ENCODE measurements at regions not wholly inside any gene's neighbourhood (a gene's known extent, or its start where the extent isn't known, plus 50 kb on each side); places are given as distances from the start of the nearest gene placed in this dataset.

DNA sequence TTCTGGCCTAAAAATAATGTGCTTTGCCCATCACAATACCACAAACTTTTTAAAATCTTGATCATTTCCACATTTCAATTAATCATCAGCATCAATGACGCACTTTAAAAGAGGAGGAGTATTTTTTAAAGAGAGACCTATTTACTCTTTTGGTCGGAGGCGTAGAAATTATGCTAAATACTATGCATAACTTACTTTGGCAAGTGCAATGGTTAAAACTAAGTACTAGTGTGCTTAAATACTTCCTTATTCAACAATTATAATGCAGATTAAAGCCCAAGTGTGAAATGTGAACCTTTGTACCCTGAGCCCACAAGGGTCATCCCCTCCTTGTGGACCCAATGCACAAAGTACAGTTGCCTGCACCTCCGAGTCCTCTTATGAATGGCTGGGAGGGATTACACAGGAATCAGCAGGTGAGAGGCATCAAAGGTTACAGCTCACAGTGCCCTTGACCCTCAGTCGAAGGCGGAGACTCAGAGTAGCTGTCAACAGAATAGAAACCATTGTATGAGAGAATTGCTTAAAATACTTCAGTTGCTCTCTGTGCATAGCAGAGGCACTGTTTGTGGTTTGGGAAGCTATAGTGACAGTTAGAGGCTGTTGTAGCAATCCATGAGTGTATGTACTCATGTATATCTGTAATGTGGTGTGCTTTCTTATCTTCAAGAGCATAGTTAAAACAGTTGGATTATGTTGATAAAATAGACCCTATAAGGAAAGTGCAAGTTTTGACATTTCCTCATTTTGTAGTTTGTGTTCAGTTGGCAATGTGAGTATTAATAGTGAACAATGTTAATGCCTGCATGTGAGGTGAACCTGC, 151.7 kb upstream of the ITGA4 start:
- DNase-seq (ENCODE audit: low read depth): no peak

DNA sequence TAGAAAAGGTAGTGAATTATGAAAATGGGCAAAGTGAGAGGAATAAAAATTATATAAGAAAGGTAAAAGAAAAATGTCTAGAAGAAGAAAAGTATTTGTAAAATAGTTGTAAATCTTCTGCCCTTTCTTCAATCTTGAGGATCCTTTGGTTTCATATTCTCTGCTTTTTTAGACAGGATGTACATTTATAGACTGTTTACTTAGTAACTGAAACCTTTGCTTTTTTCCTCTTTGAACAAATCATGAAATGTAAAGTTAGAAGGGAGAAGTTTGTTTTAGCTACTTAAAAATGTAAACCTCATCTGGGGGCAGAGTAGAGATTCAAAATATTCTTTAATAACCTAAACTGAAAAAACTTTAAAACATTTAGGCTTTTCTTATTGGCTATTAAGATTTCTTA, 150.4 kb upstream of the ITGA4 start:
- DNase-seq (ENCODE audit: low read depth): no peak

DNA sequence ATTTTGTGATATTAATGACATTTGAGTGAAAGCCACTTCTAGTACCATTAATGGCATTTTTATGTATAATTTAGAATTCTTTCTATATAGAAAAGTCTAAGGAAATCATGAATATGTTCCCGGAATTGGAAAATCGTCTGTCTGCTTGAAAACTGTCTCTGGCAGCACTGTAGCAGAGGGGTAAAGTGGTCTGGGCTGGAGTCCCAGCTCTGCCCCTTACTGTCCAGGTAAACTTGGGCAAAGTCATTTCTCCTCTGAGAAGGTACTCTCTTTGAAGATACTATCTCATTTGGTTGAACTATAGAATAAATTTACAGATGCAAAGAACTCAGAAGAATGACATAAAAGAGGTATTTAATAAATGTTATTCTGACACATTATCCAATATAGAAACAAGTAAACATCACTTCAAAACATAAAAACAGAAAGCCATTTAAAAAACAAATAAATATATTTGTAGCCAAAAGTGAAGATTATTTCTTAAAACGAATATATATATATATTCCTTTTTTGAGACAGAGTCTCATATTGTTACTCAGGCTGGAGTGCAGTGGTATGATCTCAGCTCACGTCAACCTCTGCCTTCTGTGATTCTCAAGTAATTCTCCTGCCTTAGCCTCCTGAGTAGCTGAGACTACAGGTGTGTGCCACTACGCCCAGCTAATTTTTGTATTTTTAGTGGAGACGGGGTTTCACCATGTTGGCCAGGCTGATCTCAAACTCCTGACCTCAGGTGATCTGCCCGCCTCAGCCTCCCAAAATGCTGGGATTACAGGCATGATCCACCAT, 149.8 kb upstream of the ITGA4 start:
- DNase-seq (ENCODE audit: low read depth): no peak

DNA sequence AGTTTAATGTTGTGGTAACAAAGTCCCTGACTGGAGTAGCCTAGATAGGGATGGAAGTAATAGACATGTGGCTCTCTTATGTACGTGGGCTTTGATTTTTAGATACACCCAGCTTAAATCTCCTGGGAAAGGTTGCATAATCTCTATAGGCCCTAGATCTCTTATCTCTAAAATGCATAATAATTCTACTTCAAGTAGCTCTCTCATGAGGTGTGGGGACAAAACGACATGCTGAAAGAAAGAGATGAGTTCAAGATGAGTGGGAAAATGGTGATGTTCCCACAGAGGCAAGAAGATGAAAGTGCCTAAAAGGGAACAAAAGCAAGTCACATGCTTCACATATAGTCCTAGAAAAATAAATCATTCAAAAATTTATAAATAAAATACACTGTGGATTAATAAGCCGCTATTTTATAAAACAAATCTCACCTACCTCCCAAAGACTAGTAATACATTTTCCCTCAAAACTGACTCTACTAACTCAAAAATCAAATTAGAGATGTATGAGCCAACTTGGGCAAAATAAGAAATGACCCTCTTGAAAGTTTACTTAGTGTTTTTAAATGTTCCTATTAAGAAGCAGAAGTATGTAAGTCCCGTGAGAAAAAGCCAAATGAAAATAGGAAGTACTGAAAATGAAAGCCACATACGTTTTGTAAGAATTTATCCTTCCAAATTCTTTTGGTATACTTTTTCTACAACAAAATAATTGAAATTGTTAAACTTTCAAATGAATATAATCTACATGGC, 148.2 kb upstream of the ITGA4 start:
- DNase-seq (ENCODE audit: low read depth): no peak

DNA sequence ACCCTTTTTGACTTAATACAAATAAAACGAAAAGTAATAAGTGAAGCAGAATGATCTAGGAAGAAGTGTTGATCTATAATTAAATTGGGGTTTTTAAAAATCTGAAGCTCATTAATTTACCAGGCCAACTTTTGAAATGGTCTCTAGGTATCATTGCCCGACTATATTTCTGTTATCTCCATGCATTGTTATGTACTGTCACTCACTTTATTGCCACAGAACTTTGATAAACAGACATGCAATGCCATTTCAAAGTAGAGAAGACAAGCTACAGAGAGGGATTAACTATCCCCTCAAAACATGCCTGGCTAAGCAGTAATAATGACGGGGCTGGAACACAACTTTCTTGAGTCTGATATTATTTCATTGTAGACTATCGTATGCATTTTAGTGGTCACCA, 147.6 kb upstream of the ITGA4 start:
- DNase-seq (ENCODE audit: low read depth): no peak

DNA sequence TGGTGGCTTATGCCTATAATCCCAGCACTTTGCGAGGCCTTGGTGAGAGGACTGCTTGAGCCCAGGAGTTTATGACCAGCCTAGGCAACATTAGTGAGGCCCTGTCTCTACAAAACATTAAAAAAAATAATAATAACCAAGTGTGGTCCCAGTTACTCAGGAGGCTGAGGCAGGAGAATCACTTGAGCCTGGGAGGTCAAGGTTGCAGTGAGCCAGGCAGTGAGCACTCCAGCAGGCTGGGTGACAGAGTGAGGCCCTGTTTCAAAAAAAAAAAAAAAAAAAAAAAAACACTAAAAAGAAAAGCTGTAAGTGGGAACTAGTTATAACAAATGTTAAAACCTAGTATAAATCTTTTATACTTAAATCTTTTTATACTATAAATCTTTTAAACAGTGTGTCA, 146.2 kb upstream of the ITGA4 start:
- DNase-seq (ENCODE audit: low read depth): no peak

DNA sequence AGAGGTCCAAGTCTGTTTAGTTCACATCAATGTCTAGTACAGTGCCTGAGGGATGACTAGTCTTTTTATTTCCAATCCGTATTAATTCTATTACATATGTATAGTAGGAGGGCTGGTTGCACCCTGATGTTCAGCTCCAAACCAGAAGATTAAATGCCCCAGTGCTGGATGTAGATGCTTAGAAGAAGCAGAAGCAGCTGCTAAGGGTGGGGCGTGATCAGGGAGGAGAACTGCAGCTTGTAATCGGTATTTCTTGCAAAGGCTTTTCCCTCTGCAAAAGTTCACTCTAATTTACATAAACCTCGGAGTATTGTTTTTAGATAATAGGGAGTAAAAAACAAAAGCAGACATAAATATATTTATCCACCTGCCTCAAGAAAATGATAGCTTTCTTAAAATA, 145.3 kb upstream of the ITGA4 start:
- DNase-seq (ENCODE audit: low read depth): no peak

DNA sequence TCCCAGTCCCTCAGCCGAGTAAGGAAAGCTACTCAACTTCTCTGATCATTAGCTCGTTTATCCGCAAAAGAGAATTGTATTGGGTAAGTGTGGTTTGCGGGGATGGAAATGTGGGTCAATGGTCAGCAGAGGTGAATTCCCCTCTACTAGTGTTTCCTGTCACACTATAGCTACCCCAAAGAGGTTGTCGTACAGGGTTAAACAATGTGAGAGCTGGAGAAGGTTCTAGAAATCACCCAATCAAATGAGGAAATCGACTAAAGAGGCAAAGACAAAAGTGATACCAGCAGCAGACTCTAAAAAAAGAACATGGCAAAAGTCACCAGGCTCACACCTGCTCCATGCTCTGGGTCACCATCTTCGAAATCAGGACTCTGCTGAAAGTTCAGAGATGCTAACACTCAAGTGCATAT, 144.7 kb upstream of the ITGA4 start:
- no peak for DNase-seq (ENCODE audit: low read depth)

DNA sequence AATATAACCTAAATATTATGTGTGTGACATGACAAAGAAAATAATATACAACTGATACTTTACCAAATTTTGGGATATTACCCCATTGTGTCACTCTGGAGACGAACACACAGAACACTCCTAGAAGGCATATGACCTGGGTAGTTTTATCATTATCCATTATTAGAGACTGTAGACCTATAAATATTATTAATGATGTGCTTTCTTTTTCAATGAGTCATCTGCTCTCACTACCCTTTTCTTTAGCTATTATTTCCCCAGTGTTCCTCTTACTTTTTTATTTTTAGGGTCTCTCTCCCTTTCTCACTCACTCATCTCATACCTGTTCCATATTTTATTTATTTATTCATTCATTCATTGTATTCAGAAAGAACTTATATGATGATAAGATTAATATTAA, 143.3 kb upstream of the ITGA4 start:
- DNase-seq (ENCODE audit: low read depth): no peak

DNA sequence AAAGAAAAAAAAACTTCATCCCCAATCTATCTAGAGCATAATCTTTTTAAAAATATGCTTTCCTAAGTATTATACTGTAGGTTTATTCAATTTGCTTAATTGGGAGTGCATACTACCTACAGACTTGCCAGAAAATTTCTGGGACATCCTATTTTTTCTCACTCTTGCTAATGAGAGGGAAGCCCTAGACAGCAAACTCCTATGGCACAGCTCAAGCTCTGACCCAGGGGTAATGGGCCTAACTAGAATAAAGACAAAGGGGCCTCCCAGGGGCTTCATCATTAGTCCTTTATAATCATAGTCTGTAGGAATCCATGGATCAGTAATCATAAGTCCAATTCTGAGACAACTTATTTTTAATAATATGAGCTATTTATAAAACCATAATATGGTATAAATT, 142.6 kb upstream of the ITGA4 start:
- no peak for DNase-seq (ENCODE audit: low read depth)

DNA sequence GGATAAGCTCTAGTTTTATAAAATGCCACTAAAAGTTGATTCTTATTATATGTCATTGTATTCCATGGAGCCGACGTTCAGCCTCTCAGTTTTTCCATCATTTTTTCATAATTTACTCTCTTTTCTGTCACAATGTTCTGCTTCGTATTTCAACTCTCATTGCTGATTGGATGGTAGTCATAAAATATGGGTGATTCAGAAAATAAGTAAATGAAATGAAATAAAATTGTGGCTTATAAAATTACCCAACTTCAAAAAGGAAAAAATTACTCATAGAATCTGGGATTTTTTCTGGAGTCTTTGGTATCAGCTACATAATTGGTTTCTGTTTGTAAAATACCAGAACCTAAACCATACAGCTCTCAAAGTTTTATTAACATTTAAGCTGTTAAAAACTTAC, 139.7 kb upstream of the ITGA4 start:
- no peak for DNase-seq (ENCODE audit: low read depth)

DNA sequence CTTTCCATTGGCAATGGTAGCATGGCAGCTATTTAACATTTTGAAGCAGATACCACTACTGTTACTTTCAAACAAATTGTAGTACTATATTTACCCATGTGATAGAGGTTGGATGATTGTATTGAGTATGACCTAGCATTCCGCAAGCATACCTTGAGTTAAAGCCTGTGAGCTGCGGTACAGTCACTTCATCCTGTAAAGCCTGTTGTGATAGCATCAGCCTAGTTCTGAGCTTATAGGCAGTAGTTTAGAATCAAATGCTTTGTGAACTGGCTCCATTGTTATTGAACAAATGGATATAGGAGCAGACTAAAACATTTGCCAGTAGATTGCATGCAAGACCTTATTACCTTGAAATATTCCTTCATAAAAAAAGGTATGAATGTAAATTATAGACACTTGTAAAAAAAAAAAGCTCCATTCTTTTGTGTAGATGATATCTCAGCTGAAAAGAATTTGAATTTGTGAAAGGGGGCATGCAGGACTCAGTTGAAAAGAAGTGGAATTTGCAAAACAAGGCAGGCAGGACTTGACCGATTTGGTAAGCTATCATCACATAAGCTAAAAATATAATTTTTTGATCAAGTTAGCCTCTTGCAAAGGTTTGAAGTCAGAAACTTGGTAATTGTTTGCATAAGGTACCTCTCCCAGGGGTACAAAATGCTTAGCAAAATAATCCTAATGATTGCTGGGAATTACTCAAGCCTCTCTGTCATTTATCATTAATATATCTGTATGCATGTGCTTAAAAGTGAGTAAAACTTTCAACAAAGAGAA, 138.5 kb upstream of the ITGA4 start:
- no peak for DNase-seq (ENCODE audit: low read depth)

DNA sequence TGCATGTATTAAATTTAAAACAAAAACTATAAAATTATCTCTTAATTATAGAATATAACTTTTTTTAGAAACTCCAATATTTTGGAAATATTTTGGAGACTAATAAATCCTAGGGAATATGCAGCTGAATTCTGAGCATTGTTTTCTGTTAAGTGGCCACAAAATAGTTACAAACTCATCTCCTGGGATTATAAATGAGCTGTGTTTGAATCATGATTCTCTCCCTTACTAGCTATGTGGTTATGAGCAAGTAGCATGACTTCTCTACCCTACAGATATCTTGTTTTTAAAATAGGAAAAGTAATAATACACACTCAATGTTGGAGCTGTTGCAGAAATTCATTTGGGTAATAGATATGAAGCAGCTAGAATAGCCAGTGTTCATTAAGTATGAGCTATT, 137.9 kb upstream of the ITGA4 start:
- no peak for DNase-seq (ENCODE audit: low read depth)

DNA sequence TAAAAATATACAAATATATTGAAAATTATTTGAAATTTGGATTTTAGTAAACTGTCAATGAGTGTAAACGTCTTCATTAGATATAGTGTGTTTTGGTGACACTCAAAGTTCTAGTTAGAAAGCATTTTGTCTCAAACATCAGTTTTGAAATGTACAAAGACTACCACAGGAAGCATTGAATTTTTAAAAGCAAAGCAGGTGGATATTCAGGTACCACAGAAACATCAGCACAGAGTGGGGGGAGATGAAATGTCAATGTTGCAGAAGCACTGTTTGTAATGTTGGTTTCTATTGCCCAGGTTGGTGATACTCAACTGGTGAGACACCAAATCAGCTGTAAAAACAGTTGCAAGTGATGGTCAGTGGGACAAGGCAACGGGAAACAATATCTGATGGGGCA, 136.5 kb upstream of the ITGA4 start:
- DNase-seq (ENCODE audit: low read depth): no peak

DNA sequence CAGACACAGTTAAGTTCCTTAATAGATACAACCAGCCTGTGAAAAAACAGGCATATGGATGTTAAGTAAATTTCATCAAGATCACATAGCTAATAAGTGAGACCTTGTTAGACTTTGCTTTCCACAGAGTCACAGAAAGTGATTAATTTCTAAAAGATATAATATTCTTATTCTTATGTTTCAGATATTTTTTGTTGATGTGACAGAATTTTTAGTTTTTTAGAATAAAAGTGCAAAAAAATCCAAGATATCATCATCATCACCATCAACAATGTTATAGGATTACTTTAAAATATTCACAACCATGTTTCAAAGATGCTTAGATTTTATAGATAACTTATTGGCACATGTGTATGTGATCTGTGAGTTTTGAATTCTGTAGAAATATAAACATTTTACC, 132.3 kb upstream of the ITGA4 start:
- no peak for DNase-seq (ENCODE audit: low read depth)

DNA sequence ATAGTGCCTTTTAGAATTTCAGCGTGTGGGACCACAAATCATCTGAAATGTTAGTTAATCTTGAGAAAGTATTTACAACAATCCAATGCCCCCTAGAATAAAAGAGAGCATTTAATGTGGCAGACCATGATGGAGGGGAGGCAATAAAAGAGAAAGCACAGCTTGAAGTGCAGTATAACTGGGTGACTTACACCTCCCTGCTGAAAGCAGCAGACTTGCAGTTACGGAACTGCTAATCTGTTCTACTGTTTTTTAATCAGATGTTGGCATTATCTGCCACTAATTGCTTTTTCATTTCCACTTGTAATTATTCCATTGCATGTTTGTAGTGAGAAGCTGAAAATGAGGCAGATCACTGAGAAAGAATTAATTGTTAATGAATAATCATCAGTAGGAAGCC, 130.5 kb upstream of the ITGA4 start:
- DNase-seq (ENCODE audit: low read depth): no peak

DNA sequence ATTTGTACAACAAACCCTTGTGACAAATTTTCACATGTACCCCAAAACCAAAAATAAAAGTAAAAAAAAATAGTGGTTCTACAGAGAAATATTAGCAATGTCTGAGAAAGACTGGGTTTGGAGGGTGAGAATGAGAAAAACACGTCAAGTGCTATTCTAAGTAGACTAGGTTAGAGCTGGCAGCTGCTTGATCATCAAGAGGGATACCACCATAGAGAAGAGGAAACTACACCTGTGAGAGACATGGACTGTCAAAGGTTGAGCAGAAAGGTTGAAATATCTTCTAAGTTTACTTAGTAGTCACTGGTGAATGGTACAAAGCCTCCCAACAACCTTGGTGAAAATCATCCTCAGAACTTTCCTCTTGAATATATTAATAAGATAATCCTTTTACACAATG, 126.9 kb upstream of the ITGA4 start:
- no peak for DNase-seq (ENCODE audit: low read depth)

DNA sequence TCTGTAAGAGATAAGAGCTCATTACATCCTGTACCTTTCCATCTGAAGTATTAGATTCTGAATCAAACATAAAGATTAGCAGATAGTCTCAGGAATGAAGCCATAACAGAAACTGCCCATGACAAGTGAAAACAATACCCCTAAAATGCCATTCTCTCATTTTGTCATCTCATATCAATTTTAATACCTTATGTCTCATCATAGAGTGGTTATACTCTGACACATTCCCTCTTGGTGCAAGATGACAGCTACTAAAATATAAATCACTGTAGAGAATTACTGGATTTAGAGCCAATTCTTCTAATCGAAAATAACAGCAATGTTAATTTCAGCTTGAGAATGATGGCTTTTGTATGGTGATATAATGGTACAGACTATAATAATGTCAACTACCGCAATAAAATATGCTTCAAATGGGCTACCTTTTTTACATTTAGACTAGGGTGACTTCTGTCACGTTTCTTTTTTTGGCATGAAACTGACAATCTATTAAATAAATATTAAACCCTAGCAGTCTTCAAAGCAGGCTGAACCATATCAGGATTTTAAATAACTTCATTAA, 125.1 kb upstream of the ITGA4 start:
- no peak for DNase-seq (ENCODE audit: low read depth)

DNA sequence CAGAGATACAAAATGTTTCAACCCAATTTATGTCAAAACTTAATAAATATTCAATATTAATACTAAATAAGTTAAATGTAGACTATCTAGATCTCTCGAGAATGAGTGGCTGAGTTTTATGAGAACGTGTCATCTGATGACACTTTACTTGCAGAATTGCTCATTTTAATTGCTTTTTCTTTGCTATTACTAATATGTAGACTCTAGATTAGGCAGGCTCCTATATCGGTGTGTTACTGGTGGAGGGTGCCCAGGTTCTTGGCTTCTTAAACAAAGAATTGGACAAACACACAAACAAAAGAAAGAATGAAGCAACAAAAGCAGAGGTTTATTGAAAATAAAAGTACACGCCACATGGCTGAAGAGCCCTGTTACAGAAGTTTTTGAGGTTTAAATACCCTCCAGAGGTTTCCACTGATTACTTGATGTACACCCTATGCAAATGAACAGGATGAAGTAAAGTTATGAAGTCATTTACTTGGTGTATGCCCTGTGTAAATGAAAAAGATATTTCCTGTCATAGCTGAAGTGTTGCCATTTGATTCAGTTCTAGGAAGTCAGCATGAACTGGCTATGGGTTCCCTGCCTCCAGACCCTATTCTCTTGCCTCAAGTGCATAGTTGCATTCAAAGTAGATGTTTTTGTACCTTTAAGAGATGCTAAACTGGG, 122.9 kb upstream of the ITGA4 start:
- DNase-seq (ENCODE audit: low read depth): no peak

DNA sequence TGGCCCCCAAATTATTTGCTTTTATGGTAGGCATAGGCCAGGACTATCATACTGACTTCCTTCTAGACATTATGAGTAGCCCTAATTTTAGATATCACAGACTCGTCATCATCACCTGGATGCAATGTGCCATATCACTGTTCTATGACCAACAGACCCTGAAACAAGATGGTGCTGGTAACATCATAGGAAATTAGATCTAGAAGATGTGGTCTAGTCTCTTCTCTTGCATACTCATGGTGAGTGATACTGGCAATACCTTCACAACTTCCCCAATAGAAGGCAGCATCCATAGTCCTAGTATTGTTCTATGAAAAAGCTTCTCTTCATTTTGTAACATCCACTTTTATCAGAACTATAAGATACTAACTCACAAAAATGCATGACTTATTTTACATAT, 116.3 kb upstream of the ITGA4 start:
- no peak for DNase-seq (ENCODE audit: low read depth)
